ENCODE measurements at regions not wholly inside any gene's neighbourhood (a gene's known extent, or its start where the extent isn't known, plus 50 kb on each side); places are given as distances from the start of the nearest gene placed in this dataset.

GRCh38 chr1:69413129-69413528 is 154.6 kb upstream of the LRRC7 start:
- TF ChIP-seq, protein P1, sequence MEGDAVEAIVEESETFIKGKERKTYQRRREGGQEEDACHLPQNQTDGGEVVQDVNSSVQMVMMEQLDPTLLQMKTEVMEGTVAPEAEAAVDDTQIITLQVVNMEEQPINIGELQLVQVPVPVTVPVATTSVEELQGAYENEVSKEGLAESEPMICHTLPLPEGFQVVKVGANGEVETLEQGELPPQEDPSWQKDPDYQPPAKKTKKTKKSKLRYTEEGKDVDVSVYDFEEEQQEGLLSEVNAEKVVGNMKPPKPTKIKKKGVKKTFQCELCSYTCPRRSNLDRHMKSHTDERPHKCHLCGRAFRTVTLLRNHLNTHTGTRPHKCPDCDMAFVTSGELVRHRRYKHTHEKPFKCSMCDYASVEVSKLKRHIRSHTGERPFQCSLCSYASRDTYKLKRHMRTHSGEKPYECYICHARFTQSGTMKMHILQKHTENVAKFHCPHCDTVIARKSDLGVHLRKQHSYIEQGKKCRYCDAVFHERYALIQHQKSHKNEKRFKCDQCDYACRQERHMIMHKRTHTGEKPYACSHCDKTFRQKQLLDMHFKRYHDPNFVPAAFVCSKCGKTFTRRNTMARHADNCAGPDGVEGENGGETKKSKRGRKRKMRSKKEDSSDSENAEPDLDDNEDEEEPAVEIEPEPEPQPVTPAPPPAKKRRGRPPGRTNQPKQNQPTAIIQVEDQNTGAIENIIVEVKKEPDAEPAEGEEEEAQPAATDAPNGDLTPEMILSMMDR (IDR thresholded peaks at IDR 0.05; ENCODE audit: insufficient read depth, low read length): no peak
- TF ChIP-seq GABPA (IDR thresholded peaks at IDR 0.05; ENCODE audit: low read depth): no peak

Measured in HL-60 (cell line).